K562 (cell line): ENCODE measurements at regions not wholly inside any gene's neighbourhood (a gene's known extent, or its start where the extent isn't known, plus 50 kb on each side); places are given as distances from the start of the nearest gene placed in this dataset.

Experiments
- ATAC-seq: fragments of 200-7000 bp; cut with Tn5 transposase; 3 replicates; pipeline ENCODE4 v1.9.1; 2020; ENCODE audit warnings: moderate library complexity
- BruUV-seq: library from RNA; stranded (reverse); fragments of 400-500 nt; replicated peaks from 2 replicates; lab custom pipeline; 2021; lab: Mats Ljungman, UMichigan
- CTCF ChIA-PET: fragments of 300-600 bp; formaldehyde crosslinking; extraction: SDS; loops from one replicate; lab custom pipeline; 2021; ENCODE audit warnings: low intra/inter-chr PET ratio; lab: Yijun Ruan, JAX
- POLR2A ChIA-PET: fragments of 300-600, 350-650 bp; sonication (Branson Sonifier 250); formaldehyde crosslinking; extraction: SDS; loops from one replicate; lab custom pipeline; 2021; ENCODE audit warnings: antibody characterized with exemption, inconsistent platforms; lab: Yijun Ruan, JAX
- DNase-seq, 4 experiments: peaks; one replicate each; pipeline versions ENCODE4 v3.0.0 to v3.0.0-alpha.2; 2011 to 2018; ENCODE audit warnings: low spot score in 3 of 4, mixed read lengths in 3 of 4; ENCODE audit errors: extremely low read depth in 1 of 4
- FAIRE-seq: peaks from 2 replicates; lab custom pipeline; 2011; peaks lifted over from hg19 to GRCh38; lab: Jason Lieb, UNC
- H2AFZ ChIP-seq: 2 replicates; pipeline ENCODE4 v1.6.0; 2011; ENCODE audit warnings: low read depth, low read length, control low read depth, inconsistent platforms
- H3K27ac ChIP-seq: fragments of 200-600 bp; 3 replicates; pipeline ENCODE4 v1.8.0; 2011; ENCODE audit warnings: low read depth, mild to moderate bottlenecking, control low read depth, inconsistent platforms, low read length, moderate library complexity, mixed read lengths; ENCODE audit errors: extremely low read depth
- H3K27me3 ChIP-seq, 2 experiments: fragments of 300-600 bp in 1 of 2; 2 replicates in 1 of 2; 3 replicates in 1 of 2; pipeline versions ENCODE4 v1.6.0 to v1.8.0; 2011; ENCODE audit warnings: inconsistent platforms in 2 of 2, low read length in 2 of 2, mild to moderate bottlenecking in 1 of 2, mixed read lengths in 1 of 2, moderate library complexity in 1 of 2; ENCODE audit not compliant: control insufficient read depth in 2 of 2, insufficient read depth in 2 of 2
- H3K36me3 ChIP-seq: fragments of 300-600 bp; 3 replicates; pipeline ENCODE4 v1.8.0; 2011; ENCODE audit warnings: mild to moderate bottlenecking, low read length, inconsistent platforms; ENCODE audit not compliant: control insufficient read depth, insufficient read depth
- H3K4me1 ChIP-seq, 2 experiments: fragments of 200-600 bp in 1 of 2; replicated peaks in 1 of 2; 2 replicates in 1 of 2; 3 replicates in 1 of 2; pipeline versions ENCODE4 v1.5.1 to v1.8.0; 2011; ENCODE audit warnings: inconsistent platforms in 2 of 2, low read length in 2 of 2, mild to moderate bottlenecking in 1 of 2, mixed read lengths in 1 of 2, moderate library complexity in 1 of 2; ENCODE audit not compliant: control insufficient read depth in 2 of 2, insufficient read depth in 2 of 2
- H3K4me2 ChIP-seq: 2 replicates; pipeline ENCODE4 v1.6.1; 2011; ENCODE audit warnings: low read length, control low read depth, inconsistent platforms, mixed read lengths; ENCODE audit not compliant: insufficient read depth
- H3K4me3 ChIP-seq: fragments of 200-600 bp; sonication (generic), shearing (Covaris generic); 2 replicates; pipeline ENCODE4 v1.5.1; 2016; ENCODE audit warnings: control low read depth, inconsistent platforms
- H3K79me2 ChIP-seq: fragments of 200-600 bp; 3 replicates; pipeline ENCODE4 v1.8.0; 2011; ENCODE audit warnings: low read length, inconsistent platforms; ENCODE audit not compliant: control insufficient read depth, insufficient read depth
- H3K9ac ChIP-seq, 2 experiments: 2 replicates each; pipeline versions ENCODE4 v1.6.0 to v1.6.1; 2011; ENCODE audit warnings: low read depth in 2 of 2, low read length in 2 of 2, control low read depth in 1 of 2, inconsistent platforms in 1 of 2, mild to moderate bottlenecking in 1 of 2, mixed read lengths in 1 of 2; ENCODE audit not compliant: insufficient read depth in 1 of 2
- H3K9me1 ChIP-seq: one replicate; pipeline ENCODE4 v1.6.0; 2011; ENCODE audit warnings: inconsistent platforms, mild to moderate bottlenecking, low read length, moderate library complexity; ENCODE audit not compliant: control insufficient read depth, insufficient read depth
- H3K9me3 ChIP-seq: replicated peaks from 2 replicates; pipeline ENCODE4 v1.5.1; 2011; ENCODE audit warnings: low read depth, low read length, inconsistent platforms; ENCODE audit not compliant: control insufficient read depth, insufficient read depth
- H4K20me1 ChIP-seq: replicated peaks from 2 replicates; pipeline ENCODE4 v1.6.1; 2011; ENCODE audit warnings: low read length, inconsistent platforms, mixed read lengths; ENCODE audit not compliant: control insufficient read depth, insufficient read depth
- ARID2 ChIP-seq: fragments of 450-650 bp; IDR thresholded peaks from 2 replicates; pipeline ENCODE4 v1.6.1; 2017; ENCODE audit warnings: antibody characterized with exemption, mild to moderate bottlenecking
- ILK ChIP-seq: fragments of 450-650 bp; IDR thresholded peaks from 2 replicates; pipeline ENCODE4 v1.6.1; 2016; ENCODE audit warnings: missing genetic modification characterization, low read depth, mild to moderate bottlenecking, missing compliant biosample characterization, moderate library complexity, borderline replicate concordance
- MITF ChIP-seq: IDR thresholded peaks from 2 replicates; pipeline ENCODE4 v1.6.1; 2014; ENCODE audit warnings: antibody characterized with exemption
- POLR2A ChIP-seq: fragments of 450-650 bp; conservative IDR thresholded peaks from 2 replicates; pipeline ENCODE4 v1.6.1; 2016
- PTTG1 ChIP-seq: fragments of 450-650 bp; IDR thresholded peaks from 2 replicates; pipeline ENCODE4 v1.6.1; 2016; ENCODE audit warnings: low read depth, mild to moderate bottlenecking, missing genetic modification characterization, missing compliant biosample characterization
- ZNF184 ChIP-seq: sonication (generic); formaldehyde crosslinking; IDR thresholded peaks from 2 replicates; pipeline ENCODE4 v1.5.0; 2020; ENCODE audit warnings: missing genetic modification reagents
- ZNF3 ChIP-seq: fragments of 250-450 bp; sonication (Bioruptor Pico); IDR thresholded peaks from 2 replicates; pipeline ENCODE4 v1.5.0; 2021; ENCODE audit warnings: mild to moderate bottlenecking, moderate library complexity
- ZNF324 ChIP-seq: fragments of 250-450 bp; sonication (Bioruptor Pico); IDR thresholded peaks from 2 replicates; pipeline ENCODE4 v1.4.0; 2020; ENCODE audit warnings: mild to moderate bottlenecking
- ZNF764 ChIP-seq: fragments of 250-450 bp; sonication (Bioruptor Pico); IDR thresholded peaks from 2 replicates; pipeline ENCODE4 v1.4.0; 2020; ENCODE audit warnings: low read depth, mild to moderate bottlenecking, moderate library complexity
- WGBS: fragments of 100-300 bp; shearing (Covaris generic); methylation state at CpG from one replicate; pipeline ENCODE4 v1.1.6; 2016; ENCODE audit warnings: low coverage, mixed read lengths; ENCODE audit not compliant: insufficient coverage; ENCODE audit errors: missing lambda C conversion rate; 5-methylcytosine and 5-hydroxymethylcytosine counted together
- in situ Hi-C: fragments of 300-500 bp; cut with MboI; formaldehyde crosslinking; loops from 4 replicates; pipeline ENCODE4 v1.15.0; 2018; ENCODE audit warnings: inconsistent platforms, mixed read lengths
- intact Hi-C: fragments of 100-400 bp; cut with micrococcal nuclease; formaldehyde crosslinking; loops from 2 replicates; pipeline ENCODE4 v1.14.2; 2022
- TF ChIP-seq, protein P1 (sequence below): fragments of 450-650 bp; IDR thresholded peaks from 2 replicates; pipeline ENCODE4 v1.6.1; 2016; ENCODE audit warnings: borderline replicate concordance
- TF ChIP-seq, protein P2 (sequence below): fragments of 450-650 bp; IDR thresholded peaks from 2 replicates; pipeline ENCODE4 v1.6.1; 2016; ENCODE audit warnings: mild to moderate bottlenecking
- TF ChIP-seq, protein P3 (sequence below): fragments of 250-450 bp; sonication (Bioruptor Pico); IDR thresholded peaks from 2 replicates; pipeline ENCODE4 v1.9.0; 2021; ENCODE audit warnings: mild to moderate bottlenecking

- TF ChIP-seq, protein P1, sequence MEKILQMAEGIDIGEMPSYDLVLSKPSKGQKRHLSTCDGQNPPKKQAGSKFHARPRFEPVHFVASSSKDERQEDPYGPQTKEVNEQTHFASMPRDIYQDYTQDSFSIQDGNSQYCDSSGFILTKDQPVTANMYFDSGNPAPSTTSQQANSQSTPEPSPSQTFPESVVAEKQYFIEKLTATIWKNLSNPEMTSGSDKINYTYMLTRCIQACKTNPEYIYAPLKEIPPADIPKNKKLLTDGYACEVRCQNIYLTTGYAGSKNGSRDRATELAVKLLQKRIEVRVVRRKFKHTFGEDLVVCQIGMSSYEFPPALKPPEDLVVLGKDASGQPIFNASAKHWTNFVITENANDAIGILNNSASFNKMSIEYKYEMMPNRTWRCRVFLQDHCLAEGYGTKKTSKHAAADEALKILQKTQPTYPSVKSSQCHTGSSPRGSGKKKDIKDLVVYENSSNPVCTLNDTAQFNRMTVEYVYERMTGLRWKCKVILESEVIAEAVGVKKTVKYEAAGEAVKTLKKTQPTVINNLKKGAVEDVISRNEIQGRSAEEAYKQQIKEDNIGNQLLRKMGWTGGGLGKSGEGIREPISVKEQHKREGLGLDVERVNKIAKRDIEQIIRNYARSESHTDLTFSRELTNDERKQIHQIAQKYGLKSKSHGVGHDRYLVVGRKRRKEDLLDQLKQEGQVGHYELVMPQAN, result no peak
- no peak for TF ChIP-seq PTTG1 (tag)
- TF ChIP-seq, protein P2, sequence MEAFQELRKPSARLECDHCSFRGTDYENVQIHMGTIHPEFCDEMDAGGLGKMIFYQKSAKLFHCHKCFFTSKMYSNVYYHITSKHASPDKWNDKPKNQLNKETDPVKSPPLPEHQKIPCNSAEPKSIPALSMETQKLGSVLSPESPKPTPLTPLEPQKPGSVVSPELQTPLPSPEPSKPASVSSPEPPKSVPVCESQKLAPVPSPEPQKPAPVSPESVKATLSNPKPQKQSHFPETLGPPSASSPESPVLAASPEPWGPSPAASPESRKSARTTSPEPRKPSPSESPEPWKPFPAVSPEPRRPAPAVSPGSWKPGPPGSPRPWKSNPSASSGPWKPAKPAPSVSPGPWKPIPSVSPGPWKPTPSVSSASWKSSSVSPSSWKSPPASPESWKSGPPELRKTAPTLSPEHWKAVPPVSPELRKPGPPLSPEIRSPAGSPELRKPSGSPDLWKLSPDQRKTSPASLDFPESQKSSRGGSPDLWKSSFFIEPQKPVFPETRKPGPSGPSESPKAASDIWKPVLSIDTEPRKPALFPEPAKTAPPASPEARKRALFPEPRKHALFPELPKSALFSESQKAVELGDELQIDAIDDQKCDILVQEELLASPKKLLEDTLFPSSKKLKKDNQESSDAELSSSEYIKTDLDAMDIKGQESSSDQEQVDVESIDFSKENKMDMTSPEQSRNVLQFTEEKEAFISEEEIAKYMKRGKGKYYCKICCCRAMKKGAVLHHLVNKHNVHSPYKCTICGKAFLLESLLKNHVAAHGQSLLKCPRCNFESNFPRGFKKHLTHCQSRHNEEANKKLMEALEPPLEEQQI, result no peak
Measured at GRCh38 chr15:47587940-47588802, 129.1 kb upstream of the SEMA6D start (continued).

- no peaks in the 10 kb centered on the region for H3K4me1 ChIP-seq
- TF ChIP-seq ZNF764 (no peak), POLR2A (no peak), ILK (tag) (no peak), ARID2 (no peak), ZNF184 (CRISPR knock-in tag) (no peak), MITF (no peak), ZNF3 (CRISPR knock-in tag) (no peak), ZNF324 (CRISPR knock-in tag) (no peak)
- TF ChIP-seq, protein P3, sequence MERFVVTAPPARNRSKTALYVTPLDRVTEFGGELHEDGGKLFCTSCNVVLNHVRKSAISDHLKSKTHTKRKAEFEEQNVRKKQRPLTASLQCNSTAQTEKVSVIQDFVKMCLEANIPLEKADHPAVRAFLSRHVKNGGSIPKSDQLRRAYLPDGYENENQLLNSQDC (CRISPR knock-in tag), result no peak
- H3K36me3 ChIP-seq, result no peaks in the 10 kb centered on the region
- peaks cover 2% of the 10 kb centered on the region; the same call in 1 of the 2 replicates for H3K9me3 ChIP-seq
- H3K4me2 ChIP-seq, result no peak overlapping the region
- in situ Hi-C loops, result no loop called here
- ChIA-PET POLR2A (no interaction called here), CTCF (no interaction called here)
- H3K9me1 ChIP-seq, result no peaks in the 10 kb centered on the region
- WGBS, result 6% methylated on average over 5 of the region's 6 CpGs
- ATAC-seq (no peak), FAIRE-seq (no peak), DNase-seq (no peak)
- H4K20me1 ChIP-seq, result no peaks in the 10 kb centered on the region
- H3K27me3 ChIP-seq, result no peaks in the 10 kb centered on the region
- BruUV-seq, result no TSS peak
- no peaks in the 10 kb centered on the region for H3K79me2 ChIP-seq
- H3K9ac ChIP-seq, result no peak overlapping the region
- H3K27ac ChIP-seq, result no peak overlapping the region
- H2AFZ ChIP-seq, result no peak overlapping the region
- intact Hi-C loops, result no loop called here
- H3K4me3 ChIP-seq, result no peak overlapping the region
Measured at GRCh38 chr15:47588958-47589357, 128.3 kb upstream of the SEMA6D start.
